Upper lobe of left lung (tissue), 4 donors: ENCODE measurements at regions not wholly inside any gene's neighbourhood (a gene's known extent, or its start where the extent isn't known, plus 50 kb on each side); places are given as distances from the start of the nearest gene placed in this dataset.

ENCODE experiments used
- EP300 ChIP-seq, 4 donors: sonication (generic); formaldehyde crosslinking; IDR thresholded peaks; one replicate each; pipeline ENCODE4 v1.5.1; 2017; ENCODE audit warnings: antibody characterized with exemption in 4 of 4, control low read depth in 2 of 4
- POLR2A ChIP-seq, 4 donors: fragments of 450-650 bp; IDR thresholded peaks; one replicate each; pipeline ENCODE4 v1.5.1; 2016 to 2017; ENCODE audit warnings: antibody characterized with exemption in 4 of 4, mild to moderate bottlenecking in 2 of 4
- POLR2AphosphoS5 ChIP-seq, 2 donors: sonication (generic); formaldehyde crosslinking; IDR thresholded peaks; one replicate each; pipeline ENCODE4 v1.5.1; 2017; ENCODE audit warnings: antibody characterized with exemption in 2 of 2
- TF ChIP-seq, protein P1 (sequence below), 6 experiments: fragments of 450-650 bp in 4 of 6; fragments of 200-600 bp in 2 of 6; sonication (generic) in 2 of 6; IDR thresholded peaks; one replicate each; pipeline ENCODE4 v1.5.1; 2016 to 2019; ENCODE audit warnings: antibody characterized with exemption in 6 of 6

DNA sequence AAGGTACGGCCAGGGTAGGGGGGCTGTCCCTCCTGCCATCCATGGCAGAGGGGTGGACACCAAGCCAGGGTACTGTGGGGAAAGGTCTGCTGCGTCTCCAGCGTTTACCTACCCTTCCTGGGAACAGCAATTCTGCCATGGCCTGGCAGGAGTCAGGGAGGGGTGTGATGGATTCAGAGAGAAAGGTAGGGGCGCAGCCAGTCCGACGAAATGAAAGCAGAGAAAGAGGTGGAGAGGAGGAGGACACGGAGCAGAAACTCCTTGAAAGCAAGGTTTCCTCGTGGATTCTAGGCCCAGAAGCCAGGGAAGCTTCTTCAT is 182.9 kb downstream of the ZFP36L2 start:
- TF ChIP-seq, protein P1, sequence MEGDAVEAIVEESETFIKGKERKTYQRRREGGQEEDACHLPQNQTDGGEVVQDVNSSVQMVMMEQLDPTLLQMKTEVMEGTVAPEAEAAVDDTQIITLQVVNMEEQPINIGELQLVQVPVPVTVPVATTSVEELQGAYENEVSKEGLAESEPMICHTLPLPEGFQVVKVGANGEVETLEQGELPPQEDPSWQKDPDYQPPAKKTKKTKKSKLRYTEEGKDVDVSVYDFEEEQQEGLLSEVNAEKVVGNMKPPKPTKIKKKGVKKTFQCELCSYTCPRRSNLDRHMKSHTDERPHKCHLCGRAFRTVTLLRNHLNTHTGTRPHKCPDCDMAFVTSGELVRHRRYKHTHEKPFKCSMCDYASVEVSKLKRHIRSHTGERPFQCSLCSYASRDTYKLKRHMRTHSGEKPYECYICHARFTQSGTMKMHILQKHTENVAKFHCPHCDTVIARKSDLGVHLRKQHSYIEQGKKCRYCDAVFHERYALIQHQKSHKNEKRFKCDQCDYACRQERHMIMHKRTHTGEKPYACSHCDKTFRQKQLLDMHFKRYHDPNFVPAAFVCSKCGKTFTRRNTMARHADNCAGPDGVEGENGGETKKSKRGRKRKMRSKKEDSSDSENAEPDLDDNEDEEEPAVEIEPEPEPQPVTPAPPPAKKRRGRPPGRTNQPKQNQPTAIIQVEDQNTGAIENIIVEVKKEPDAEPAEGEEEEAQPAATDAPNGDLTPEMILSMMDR (IDR thresholded peaks at IDR 0.05) = no peak
- TF ChIP-seq POLR2AphosphoS5 (IDR thresholded peaks at IDR 0.05) (no peak), POLR2A (IDR thresholded peaks at IDR 0.05) (no peak), EP300 (IDR thresholded peaks at IDR 0.05) (no peak)
